HG03196 (cell line): ENCODE measurements at regions not wholly inside any gene's neighbourhood (a gene's known extent, or its start where the extent isn't known, plus 50 kb on each side); places are given as distances from the start of the nearest gene placed in this dataset.

ENCODE experiments used
- ATAC-seq: cut with Tn5 transposase; IDR thresholded peaks from one replicate; pipeline ENCODE4 v1.9.1; 2021; ENCODE audit not compliant: unreplicated experiment

DNA sequence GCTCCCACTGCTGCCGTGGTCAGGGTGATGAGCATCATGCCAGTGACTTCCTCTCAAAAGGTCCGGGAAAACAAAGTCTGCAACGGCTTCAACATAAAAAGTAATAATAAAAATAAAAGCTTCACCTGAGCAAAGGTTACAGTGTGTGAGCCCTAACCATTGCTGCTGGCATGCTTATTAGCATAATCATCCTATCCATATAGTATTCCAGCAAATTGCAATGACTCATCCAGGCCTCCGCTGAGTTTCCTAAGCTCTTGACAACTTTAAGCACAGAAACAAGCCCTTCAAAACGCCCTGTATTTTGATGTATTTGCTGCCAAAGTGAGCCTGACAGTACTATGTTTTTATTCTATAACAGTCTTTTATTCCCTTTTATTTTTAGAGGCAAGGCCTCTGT lies 100.5 kb downstream of the AASDH start:
- no peak for ATAC-seq

DNA sequence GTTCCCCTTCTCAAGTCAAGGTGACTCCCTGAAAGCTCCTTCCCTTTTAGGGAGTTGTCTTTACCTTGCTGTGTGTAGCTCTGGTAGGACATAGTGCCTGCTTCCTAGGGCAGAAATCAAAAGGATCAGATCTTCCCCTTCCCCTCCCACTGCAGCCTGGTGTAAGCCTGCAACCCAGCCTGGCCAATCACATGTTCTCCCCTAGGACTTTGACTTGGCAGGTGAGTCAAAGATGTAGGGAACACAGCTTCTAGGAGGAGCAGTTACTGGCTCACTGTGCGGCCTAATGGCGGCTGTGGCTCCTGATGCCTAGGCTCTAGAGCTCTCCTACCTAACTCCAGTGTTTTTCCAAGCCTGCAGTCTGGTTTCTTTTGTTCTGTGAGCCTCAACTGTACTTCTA lies 103.9 kb downstream of the AASDH start:
- ATAC-seq: no peak

DNA sequence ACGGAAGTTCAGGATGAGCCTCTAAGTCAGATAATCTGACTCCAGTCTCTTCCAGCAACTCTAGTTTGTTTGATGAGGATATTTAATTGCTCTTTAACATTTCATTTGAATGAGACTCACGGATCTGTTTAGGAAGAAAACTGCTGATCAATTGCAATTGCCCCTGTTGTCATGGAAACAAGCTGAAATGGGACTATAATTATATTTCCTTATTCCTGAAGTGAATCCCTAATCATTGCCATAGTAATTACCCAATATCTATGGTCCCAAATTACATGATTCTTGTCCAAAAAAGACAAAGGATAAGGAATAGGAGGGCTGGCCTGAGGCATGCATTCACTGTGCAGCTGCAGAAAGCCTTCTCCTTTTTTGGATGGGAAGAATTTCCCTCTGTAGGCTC lies 105.3 kb downstream of the AASDH start:
- ATAC-seq: no peak

DNA sequence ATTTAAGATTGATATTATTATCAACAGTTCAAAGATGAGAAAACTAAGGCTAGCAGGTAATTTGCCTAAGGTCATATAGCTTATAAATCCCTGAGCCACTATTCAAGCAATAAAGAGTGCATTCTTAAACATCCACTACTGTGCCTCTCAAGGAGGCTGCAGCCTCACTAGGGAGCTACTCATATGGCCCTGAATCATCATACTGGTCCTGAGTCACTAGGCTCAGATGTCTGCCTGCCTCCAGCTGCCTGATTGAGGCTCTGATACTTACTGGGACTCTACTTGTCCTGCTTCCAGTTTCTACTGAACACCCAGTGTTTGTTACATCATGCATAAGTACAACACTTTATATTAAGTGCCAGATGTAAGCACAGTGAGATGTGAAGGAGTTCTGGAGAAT lies 110.7 kb downstream of the AASDH start:
- ATAC-seq: no peak

DNA sequence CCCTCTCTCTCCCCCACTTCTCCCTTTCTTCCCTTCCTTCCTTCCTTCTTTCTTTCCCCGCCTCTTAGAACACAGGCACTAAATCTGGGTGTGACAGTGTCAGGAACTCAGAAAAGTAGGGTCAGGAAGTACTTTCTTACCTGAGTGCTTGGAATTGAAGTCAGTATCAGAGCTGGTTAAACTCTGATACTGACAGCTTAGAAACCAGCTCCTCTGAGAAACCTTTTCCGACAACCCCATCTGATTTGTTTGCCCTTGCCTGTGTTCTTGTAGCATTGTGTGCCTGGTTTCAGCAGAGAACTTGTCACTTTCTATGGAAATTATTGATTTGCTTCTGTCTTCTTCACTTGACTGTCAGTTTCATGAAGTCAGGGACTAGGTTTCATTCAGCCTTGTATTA lies 113.9 kb downstream of the AASDH start:
- no peak for ATAC-seq

DNA sequence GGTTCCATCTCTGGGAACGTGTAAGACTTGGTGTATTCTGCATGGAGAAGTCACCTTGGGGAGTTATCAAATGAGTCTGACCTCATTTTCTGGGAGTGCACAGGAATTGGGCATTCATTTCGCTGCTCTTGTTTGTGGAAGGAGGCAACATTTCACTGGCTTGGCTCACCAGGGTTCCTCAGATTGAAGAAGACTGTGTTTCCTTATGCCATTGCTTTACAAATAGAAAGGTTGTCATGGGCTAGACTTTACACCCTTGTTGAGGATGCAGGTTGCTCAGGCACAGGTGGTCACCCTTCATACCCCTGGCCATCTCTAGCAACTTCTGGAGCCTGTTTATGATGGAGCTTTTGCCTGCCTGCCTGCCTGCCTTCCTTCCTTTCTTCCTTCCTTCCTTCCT lies 114.4 kb downstream of the AASDH start:
- no peak for ATAC-seq

DNA sequence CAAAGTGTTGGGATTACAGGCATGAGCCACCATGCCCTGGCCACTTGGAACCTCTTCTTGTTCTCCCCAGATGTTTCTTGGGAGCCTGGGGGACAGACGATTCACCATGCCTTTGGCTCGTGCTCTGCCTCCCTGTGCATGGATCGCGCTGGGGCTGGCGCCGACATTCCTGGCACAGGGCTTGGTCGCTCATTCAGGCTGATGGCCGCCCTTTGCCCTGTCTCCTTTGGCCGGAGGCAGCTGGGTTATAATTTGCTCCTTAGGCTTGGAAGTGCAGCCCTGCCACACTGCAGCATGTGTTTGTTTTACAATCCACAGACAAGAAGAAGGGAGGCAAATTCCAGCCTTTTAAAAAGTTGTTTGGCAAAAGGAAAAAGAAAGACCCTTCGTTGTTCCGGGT lies 115.3 kb downstream of the AASDH start:
- ATAC-seq: no peak

DNA sequence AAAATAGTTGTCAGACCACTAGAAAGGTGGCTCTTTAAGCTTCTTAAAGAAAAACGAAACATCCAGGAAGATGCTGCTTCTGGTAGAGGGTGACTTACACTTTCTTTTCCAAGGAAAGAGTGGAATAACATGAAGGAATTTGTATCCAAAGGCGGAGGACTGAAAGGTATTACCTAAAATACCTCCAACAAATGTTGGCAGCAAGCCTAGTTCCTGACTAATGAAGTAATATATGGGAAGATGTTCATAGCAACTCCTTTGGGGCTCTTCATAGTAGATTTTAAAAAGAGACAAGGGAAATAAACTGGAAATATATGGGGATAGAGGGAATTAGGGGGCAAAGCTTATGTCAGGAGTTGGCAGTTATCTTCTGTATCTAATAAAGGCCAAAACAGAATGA lies 116.2 kb downstream of the AASDH start:
- ATAC-seq: no peak

DNA sequence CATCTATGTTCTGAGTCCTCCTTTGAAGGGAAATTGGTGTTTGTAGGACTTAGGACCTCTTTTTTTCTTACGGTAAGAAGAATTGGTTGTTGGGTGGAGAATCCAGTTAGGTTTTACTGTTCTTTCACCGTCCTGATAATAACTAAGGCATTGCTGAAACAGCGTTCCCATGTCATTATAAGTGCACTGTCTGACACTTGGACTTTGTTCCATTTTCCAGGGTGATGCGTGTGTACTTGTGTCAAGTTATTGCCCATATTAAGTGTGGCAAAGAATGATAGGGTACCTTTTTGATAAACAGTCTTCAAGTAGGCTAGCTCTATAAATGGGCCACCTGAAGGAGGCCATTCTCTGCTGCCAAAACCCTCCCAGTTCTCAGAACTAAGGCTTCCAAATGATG lies 119.7 kb downstream of the AASDH start:
- ATAC-seq: no peak

DNA sequence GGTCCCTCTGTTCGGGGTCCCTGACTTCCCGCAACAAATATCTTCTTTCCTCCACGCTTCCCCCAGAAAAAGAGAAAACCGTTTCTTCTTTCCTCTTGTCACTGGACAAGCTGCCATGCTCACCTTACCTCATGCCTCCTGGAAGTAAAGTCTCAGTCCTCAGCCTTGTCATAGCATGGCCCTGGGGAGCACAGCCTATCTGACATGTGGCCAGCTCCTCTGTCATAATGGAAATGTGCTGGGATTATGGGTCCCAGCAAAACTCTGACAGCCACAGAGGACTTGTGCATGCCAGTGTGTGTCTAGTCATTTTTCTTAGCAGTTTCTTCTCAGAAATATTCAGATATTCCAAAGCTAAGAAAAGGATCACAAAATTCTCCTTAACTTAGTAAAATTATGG lies 122.4 kb downstream of the AASDH start:
- no peak for ATAC-seq

DNA sequence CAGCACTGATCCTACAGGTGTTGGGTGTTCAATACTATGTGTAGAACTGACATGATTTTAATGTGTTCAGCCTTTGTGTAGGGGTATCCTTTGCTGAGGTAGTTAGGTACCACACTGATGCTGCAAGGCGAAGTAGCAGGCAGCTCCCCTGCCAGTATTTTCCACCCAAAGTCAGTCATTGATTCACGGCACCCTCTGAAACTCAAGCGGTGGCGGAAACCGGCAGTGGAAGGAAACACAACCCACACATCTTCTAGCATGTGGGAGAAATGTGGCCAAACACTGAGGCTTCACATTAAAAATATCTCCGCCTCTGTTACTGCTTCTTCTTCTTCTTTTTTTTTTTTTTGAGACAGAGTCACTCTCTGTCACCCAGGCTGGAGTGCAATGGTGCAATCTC lies 126.3 kb downstream of the AASDH start:
- ATAC-seq: no peak

DNA sequence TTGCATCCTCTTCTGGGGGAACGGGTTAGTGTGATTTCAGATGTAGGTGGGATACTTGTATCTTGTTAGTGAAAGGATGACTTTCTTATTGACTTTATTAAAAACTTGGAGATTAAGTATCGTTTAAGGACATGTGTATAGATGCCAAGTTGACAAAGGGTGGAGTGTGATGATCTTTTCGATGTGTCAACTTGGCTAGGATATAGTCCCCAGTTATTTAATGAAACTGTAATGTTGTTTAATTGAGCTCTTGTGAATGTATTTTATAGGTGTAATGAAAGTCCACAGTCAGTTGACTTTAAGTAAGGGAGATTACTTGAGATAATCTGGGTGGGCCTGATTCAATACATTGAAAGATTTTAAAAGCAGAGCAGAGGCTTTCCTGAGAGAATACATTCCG lies 127.0 kb downstream of the AASDH start:
- ATAC-seq: no peak

DNA sequence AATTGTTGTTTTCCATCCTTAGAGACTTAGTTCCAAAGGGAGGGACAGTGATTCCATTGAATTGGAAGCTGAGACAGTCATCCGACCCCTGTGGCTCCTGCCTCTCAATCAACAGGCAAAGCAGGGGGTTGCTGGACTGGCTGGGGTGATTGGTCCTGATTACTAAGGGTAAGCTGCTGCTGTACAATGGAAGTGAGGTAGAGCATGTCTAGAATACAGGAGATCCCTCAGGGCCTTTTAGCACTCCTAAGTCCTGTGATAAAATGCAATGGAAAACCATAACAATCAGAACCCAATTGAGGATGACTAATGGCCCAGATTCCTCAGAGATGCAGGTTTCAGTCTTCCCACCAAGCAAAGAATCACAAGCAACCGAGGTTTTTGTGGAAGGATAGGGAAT lies 127.6 kb downstream of the AASDH start:
- ATAC-seq: no peak

DNA sequence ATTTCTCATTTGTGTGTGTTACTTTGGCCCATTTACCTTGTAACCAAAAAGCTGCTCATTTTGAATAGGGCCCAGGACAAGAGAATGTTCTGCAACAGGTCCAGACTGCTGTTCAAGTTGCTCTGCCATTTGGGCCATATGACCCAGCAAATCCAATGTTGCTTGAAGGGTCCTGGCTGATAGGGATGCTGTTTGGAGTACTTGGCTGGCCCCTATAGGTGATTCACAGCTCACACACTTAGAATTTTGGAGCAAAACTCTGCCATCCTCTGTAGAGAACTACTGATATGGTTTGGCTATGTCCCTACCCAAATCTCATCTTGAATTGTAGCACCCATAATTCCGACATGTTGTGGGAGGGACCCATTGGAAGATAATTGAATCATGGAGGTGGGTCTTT lies 131.5 kb downstream of the AASDH start:
- ATAC-seq: no peak

DNA sequence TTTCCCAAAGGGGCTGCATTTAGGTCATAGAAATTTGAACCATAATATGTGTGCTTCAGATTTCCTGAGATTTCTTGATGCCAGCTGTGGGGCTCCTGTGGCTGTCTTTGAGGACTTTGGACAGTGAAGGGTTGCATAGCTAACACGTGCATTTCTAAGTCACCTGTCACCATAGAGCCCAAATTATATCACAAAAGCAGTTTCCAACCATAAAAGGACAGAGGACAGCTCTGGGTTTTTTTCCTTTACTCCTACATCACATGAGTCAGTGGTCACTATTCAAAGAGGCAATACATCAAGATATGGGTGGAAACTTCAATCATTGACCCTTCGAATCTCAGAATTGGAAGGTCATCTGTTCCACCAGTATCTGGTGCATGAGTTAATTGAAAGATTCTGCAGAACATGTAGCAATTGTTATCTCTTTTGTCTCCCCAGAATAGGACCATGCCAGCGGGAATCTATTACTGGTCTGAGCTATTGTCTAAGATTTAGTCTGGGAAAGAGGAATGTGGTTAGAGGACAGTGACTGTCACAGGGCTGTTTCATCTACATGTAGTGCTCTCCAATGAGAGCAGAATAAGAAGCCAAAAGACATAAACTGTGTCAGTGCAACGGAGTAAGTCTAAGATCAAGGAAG lies 133.5 kb downstream of the AASDH start:
- no peak for ATAC-seq

DNA sequence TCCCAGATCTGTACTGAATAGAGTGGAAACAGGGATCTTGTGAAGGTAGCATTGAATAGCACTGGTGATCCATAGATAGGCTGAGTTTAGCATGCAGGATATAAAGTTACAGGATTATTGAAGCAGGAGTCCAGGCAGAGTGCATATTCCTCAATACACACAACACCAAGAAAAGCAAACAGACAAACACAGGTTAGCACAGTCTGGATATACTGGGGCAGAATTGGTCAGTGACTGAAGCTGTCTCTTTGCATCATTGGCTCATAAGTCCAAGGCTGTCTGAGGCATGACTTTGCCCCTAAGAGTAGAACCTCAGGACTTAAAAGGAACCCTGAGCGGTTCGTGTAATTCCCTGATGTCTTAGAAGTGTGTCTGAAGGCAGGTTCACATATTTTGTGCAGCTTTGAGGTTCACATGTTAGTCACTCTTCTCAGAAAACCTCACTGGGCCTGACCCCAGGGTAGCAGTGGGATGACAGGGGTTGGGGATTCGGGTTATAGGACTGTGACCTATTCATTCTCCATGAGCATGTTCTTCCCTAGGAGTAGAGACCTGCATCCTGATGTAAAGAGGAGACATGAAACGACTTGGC lies 134.6 kb downstream of the AASDH start:
- ATAC-seq: no peak

DNA sequence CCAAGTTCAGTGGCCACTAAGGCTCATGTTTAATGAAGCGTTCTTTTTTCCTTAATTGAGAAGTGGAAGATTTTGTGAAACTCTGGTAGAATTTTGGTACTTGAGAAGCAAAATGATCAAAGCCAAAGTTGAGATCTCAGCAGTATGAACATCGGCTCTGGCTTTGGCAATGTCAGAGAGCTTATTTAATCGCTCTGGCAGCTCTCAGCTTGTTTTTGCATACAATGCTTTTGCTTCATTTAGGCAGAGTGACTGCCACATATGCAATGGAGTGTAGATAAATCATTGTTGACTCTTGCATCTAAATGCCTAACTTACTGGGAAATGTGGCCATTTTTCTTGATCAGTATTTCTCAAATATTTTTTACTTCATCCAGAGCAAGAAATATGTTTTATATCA lies 135.7 kb downstream of the AASDH start:
- no peak for ATAC-seq

DNA sequence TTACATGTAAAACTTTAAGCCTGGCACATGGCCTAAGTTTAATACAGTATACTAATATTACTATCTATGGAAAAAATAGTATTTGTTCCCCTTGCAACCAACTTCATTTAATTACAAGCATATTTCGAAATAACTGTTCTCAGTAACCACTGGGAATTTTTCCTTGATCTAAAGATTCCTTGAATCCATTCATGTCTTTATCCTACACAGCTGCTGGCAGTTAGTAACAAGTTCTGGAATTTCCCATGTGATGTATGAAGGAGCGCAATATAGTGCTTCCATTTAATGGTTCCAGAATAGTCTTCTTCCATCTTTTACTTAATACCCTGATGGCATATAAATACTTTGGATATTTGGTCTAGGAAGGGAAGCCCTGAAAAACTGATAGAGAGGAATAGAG lies 136.5 kb downstream of the AASDH start:
- no peak for ATAC-seq

DNA sequence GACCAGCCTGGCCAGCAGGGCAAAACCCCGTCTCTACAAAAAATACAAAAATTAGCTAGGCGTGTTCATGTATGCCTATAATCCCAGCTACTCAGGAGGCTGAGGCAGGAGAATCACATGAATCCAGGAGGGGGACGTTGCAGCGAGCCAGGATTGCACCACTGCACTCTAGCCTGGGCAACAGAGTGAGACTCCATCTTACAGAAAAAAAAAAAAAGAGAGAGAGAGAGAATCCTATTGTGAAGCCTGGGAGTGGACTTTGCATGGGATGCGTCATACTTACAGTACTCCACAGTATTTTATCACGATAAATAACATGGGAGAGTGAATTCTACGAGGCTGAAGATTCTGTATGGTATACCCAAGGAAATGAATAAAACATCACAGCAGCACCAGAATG lies 139.6 kb downstream of the AASDH start:
- ATAC-seq: no peak

DNA sequence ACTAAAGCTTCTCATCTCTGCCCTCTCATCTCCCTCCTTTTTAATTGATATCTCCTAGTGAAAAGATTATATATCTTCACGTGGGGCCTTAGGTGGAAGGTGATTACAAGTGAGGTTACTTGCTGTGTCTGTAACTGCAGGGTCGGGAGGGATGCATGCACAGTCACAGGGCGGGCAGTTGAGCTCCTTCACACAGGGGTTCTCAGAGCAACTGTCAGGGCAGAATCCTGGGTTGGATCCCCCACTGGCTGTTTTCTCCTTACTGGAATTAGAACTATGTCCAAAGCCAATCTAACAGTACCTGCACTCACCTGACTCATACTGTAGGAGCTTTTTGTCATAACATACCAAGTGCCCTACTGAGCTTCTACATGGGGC lies 141.1 kb downstream of the AASDH start:
- no peak for ATAC-seq

DNA sequence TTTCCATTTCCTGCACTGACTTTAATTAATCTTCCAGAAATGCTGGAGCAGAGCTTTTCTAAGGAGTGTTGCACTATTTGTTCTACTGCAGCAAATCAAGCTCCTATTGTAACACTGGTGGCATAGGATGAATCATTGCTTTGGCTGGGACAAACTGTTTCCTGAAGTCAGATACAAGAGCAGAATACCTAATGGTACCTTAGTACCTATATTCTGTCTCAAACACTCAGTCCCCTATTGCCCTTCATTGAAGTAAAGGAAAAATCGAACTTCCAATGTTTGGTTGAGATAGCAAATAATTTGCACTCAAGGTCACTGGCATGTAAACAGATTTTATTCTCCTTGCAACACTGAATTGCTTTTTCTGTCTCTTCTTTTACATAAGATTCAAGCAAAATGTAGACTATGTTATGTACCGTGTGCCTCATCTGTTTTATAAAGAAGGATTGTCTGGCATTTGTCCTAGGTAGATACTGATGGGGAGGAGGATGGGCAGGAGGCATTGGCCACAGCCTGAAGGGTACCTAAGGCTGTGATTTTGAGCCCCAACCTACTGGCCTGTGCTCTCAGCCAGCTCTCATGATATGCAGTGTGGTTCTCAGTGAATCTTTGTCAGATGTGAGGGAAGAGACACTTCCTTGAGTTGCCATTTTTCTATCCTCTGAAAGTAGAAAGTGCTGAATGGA lies 141.6 kb downstream of the AASDH start:
- ATAC-seq: no peak

DNA sequence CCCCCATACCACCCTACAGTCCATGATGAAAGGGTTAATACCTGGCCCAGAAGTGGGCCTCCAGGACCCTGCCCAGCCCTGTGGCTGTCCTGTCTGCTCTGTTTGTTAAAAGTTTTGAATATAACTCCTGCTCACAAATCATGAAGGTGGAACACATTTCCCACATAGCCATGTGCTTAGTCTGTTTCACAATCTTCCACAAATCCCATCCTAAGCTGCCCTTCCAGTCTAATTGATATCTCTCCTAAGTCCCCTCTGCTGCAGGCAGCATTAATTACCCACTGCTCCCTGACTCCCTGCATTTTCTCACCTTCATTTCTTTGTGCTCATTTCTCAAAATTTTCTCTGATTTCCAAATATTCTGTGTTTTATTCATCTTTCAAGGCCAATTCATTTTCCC lies 142.6 kb downstream of the AASDH start:
- no peak for ATAC-seq

DNA sequence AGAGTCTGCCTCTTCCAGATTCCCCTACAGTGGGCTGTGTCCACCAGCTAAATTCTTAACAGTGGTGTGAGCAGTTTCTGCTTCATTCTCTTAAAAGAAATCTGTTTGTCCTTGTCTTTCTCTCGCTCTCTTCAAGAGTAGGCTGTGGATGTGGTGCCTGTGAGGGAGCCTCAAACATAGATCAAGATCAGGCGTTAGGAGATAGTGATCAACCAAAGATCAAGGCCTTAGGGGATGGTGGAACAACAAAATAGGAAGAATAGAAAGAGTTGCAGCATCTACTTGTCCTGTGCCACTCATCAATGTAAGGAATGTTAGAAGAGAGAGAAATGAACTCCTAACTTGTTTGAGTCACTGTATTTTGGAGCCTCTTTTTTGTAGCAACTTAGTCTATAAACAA lies 144.2 kb downstream of the AASDH start:
- no peak for ATAC-seq
